ENCODE measurements at regions not wholly inside any gene's neighbourhood (a gene's known extent, or its start where the extent isn't known, plus 50 kb on each side); places are given as distances from the start of the nearest gene placed in this dataset.

DNA sequence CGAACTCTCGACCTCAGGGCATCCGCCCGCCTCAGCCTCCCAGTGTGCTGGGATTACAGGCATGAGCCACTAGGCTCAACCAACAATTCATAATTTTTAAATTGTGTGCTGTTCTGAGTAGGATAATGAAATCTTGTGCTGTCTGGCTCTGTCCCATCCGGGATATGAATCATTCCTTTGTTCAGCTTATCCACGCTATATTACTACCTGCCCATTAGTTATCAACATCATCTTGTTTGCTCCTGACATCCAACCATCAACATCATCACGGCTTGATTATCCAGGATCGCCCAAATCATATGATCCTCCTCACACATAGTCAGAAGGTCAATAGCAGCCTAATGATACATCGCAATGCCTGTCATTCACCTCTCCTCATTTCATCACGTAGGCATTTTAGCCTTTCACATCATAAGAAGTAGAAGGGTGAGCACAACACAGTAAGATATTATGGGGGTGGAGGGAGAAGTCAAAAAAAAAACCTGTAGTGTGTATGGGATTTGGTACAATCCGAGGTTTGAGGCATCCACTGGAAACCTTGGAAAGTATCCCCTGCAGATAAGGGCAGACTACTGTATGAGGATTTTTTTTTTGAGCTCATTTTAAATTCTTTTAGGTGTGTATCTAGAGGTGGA is 77.0 kb upstream of the SIAH1 start:
- TF ChIP-seq JUND (IDR thresholded peaks at IDR 0.05): no peak
- TF ChIP-seq HNF4A (conservative IDR thresholded peaks at IDR 0.05): no peak
- TF ChIP-seq, protein P1, sequence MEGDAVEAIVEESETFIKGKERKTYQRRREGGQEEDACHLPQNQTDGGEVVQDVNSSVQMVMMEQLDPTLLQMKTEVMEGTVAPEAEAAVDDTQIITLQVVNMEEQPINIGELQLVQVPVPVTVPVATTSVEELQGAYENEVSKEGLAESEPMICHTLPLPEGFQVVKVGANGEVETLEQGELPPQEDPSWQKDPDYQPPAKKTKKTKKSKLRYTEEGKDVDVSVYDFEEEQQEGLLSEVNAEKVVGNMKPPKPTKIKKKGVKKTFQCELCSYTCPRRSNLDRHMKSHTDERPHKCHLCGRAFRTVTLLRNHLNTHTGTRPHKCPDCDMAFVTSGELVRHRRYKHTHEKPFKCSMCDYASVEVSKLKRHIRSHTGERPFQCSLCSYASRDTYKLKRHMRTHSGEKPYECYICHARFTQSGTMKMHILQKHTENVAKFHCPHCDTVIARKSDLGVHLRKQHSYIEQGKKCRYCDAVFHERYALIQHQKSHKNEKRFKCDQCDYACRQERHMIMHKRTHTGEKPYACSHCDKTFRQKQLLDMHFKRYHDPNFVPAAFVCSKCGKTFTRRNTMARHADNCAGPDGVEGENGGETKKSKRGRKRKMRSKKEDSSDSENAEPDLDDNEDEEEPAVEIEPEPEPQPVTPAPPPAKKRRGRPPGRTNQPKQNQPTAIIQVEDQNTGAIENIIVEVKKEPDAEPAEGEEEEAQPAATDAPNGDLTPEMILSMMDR (IDR thresholded peaks at IDR 0.05; ENCODE audit: low read depth, low read length, missing input control): no peak
- TF ChIP-seq TAF1 (conservative IDR thresholded peaks at IDR 0.05): no peak
- no peak for TF ChIP-seq ZBTB33 (IDR thresholded peaks at IDR 0.05)
- no peak for TF ChIP-seq YY1 (IDR thresholded peaks at IDR 0.05)
- no peak for TF ChIP-seq SP1 (IDR thresholded peaks at IDR 0.05)
- Histone ChIP-seq H3K9me3 (ENCODE audit: control insufficient read depth in 4 of 4, low read length in 3 of 4) (peaks cover 0 to 2% (median 0%) of the 10 kb centered on the region in 4 donors), H3K27me3 (ENCODE audit: control insufficient read depth in 4 of 4, insufficient read depth in 4 of 4, low read length in 3 of 4) (no peaks in the 10 kb centered on the region), H3K9ac (ENCODE audit: low read depth in 1 of 2, low read length in 2 of 2) (no peak overlapping the region), H3K27ac (ENCODE audit: low read depth in 1 of 2, low read length in 2 of 2) (no peak overlapping the region), H3K4me1 (ENCODE audit: control insufficient read depth in 4 of 4, insufficient read depth in 4 of 4, low read length in 3 of 4) (no peaks in the 10 kb centered on the region), H3K4me3 (ENCODE audit: low read depth in 1 of 3, low read length in 3 of 3) (no peak overlapping the region), H3K36me3 (ENCODE audit: control insufficient read depth in 4 of 4, insufficient read depth in 3 of 4, low read depth in 1 of 4, low read length in 3 of 4) (no peaks in the 10 kb centered on the region)
- 90% methylated on average over 11 of the region's 11 CpGs for WGBS
- no peak for DNase-seq (ENCODE audit: low spot score)

DNA sequence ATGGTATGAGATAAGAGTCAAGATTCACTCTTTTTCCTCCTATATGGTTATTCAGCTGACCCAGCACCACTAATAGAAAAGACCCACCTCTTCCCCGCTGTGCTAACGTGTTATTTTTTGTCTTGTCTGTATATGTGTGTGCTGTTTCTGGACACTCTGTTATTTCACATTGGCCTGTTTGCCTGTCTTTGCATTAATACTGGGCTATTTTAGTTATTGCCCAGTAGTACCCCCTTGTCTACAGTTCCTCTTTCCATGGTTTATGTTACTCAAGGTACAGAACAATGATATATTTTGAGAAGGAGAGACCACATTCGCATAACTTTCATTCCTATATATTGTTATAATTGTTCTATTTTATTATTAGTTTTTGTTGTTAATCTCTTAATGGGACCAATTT is 74.0 kb upstream of the SIAH1 start:
- 86% methylated on average over 3 of the region's 3 CpGs for WGBS
- H3K27ac ChIP-seq (ENCODE audit: low read depth in 1 of 2, low read length in 2 of 2): no peak overlapping the region

GRCh38 chr16:48454051-48454450 is 68.8 kb upstream of the SIAH1 start:
- Histone ChIP-seq H3K4me3 (ENCODE audit: low read depth in 1 of 3, low read length in 3 of 3) (no peak overlapping the region), H3K27me3 (ENCODE audit: control insufficient read depth in 4 of 4, insufficient read depth in 4 of 4, low read length in 3 of 4) (no peaks in the 10 kb centered on the region), H3K36me3 (ENCODE audit: control insufficient read depth in 4 of 4, insufficient read depth in 3 of 4, low read depth in 1 of 4, low read length in 3 of 4) (no peaks in the 10 kb centered on the region), H3K9ac (ENCODE audit: low read depth in 1 of 2, low read length in 2 of 2) (no peak overlapping the region), H3K27ac (ENCODE audit: low read depth in 1 of 2, low read length in 2 of 2) (no peak overlapping the region), H3K9me3 (ENCODE audit: control insufficient read depth in 4 of 4, low read length in 3 of 4) (no peaks in the 10 kb centered on the region), H3K4me1 (ENCODE audit: control insufficient read depth in 4 of 4, insufficient read depth in 4 of 4, low read length in 3 of 4) (no peaks in the 10 kb centered on the region)
- DNase-seq (ENCODE audit: low spot score): no peak
- TF ChIP-seq JUND (IDR thresholded peaks at IDR 0.05): no peak
- TF ChIP-seq GABPA (IDR thresholded peaks at IDR 0.05 in 1 of 2, conservative IDR thresholded peaks at IDR 0.05 in 1 of 2): no peak
- no peak for TF ChIP-seq FOXA2 (IDR thresholded peaks at IDR 0.05)
- no peak for TF ChIP-seq YY1 (IDR thresholded peaks at IDR 0.05)
- no peak for TF ChIP-seq TAF1 (conservative IDR thresholded peaks at IDR 0.05)
- TF ChIP-seq HNF4G (IDR thresholded peaks at IDR 0.05): no peak
- TF ChIP-seq, protein P1 (IDR thresholded peaks at IDR 0.05; ENCODE audit: low read depth, low read length, missing input control): no peak
- TF ChIP-seq ZBTB33 (IDR thresholded peaks at IDR 0.05): no peak
- 93% methylated on average over 7 of the region's 7 CpGs for WGBS

More for the DNA sequence above, 74.0 kb upstream of the SIAH1 start:
- DNase-seq (ENCODE audit: low spot score): no peak
- no peaks in the 10 kb centered on the region for H3K4me1 ChIP-seq (ENCODE audit: control insufficient read depth in 4 of 4, insufficient read depth in 4 of 4, low read length in 3 of 4)
- no peak overlapping the region for H3K4me3 ChIP-seq (ENCODE audit: low read depth in 1 of 3, low read length in 3 of 3)
- TF ChIP-seq NR2F2 (IDR thresholded peaks at IDR 0.05) (no peak), EGR1 (IDR thresholded peaks at IDR 0.05; ENCODE audit: low read depth in 2 of 2) (no peak)
- TF ChIP-seq, protein P2, sequence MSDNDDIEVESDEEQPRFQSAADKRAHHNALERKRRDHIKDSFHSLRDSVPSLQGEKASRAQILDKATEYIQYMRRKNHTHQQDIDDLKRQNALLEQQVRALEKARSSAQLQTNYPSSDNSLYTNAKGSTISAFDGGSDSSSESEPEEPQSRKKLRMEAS (IDR thresholded peaks at IDR 0.05): no peak
- TF ChIP-seq, protein P1 (IDR thresholded peaks at IDR 0.05; ENCODE audit: low read depth, low read length, missing input control): no peak
- no peaks in the 10 kb centered on the region for H3K9me3 ChIP-seq (ENCODE audit: control insufficient read depth in 4 of 4, low read length in 3 of 4)
- no peaks in the 10 kb centered on the region for H3K36me3 ChIP-seq (ENCODE audit: control insufficient read depth in 4 of 4, insufficient read depth in 3 of 4, low read depth in 1 of 4, low read length in 3 of 4)
- no peak overlapping the region for H3K9ac ChIP-seq (ENCODE audit: low read depth in 1 of 2, low read length in 2 of 2)
- no peaks in the 10 kb centered on the region for H3K27me3 ChIP-seq (ENCODE audit: control insufficient read depth in 4 of 4, insufficient read depth in 4 of 4, low read length in 3 of 4)
